ENCODE measurements at regions not wholly inside any gene's neighbourhood (a gene's known extent, or its start where the extent isn't known, plus 50 kb on each side); places are given as distances from the start of the nearest gene placed in this dataset.
A peak's percentile ranks its signal among the peaks of the same experiment; 100 is the strongest.
"Not testable (repeated sequence)": the region's sequence is repeated elsewhere in the genome, so short reads cannot be mapped to it uniquely, and the experiment has no call there.

DNA sequence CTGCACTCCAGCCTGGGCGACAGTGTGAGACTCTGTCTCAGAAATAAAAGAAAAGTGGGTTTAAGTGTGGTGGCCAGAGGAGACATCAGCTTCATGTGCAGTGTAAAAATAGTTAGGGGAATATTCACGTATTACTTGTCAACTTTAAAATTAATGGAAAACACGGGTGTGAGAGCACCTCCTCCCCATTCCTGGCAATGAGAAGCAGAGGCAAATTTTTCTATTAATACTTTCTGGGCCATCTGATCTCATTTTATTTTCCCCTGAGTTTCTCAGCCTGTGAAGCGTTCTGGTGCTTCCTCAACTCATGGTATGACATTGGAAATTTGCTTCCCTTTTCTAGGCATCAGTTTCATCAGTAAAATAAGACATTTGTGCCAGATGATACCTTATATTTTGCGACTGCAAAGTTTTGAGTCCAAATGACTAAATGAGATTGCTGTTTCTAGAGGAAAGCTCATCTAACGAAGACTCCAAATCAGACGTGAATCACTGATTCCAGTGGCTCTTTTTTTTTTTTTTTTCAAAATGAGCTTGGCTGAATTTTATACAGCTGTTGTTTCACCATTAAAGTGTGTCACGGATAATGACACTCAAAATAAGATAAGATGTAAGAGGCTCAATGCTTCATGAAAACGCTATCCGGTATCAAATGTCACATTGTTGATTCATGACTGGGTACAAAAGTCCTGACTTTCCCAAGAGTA is 104.6 kb downstream of the MSX2 start:
- no peak for DNase-seq

DNA sequence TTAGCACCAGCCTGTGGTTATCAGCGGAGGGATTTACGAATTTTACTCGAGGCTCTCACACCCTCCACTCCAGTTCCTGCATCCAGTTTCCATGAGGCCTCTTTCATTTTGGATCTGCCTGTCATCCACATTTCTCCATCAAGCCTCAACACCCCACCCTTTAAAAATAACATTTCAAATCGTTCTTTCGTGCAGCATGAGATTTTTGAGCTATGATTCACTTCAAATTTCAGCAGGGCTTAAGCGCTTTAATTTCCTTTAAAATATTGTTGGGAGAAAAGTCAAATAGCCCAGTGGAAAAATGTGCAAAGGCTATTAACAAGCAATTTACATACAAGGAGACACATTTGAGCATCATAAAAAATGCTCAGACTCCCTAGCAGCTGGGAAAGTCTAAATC is 103.2 kb downstream of the MSX2 start:
- DNase-seq: no peak

DNA sequence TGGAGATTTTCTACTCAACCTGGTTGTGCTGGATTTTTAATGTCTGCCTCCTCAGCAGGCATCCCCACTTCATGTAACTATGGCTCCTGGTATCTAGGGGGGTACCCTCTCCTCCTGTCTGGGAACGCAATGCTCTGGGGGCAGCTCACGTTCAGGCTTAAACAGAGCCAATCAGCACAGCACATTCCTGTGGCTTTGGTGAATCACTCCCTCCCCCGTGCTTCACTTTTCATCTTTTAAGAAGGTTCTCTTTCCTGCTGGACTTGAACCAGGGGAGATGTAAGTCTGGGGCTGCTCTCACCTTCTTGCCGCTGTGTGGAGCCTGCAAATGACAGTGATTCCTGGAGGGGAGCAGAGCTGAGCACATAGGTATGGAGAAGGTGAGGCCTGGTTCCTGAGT is 101.2 kb downstream of the MSX2 start:
- DNase-seq: no peak

DNA sequence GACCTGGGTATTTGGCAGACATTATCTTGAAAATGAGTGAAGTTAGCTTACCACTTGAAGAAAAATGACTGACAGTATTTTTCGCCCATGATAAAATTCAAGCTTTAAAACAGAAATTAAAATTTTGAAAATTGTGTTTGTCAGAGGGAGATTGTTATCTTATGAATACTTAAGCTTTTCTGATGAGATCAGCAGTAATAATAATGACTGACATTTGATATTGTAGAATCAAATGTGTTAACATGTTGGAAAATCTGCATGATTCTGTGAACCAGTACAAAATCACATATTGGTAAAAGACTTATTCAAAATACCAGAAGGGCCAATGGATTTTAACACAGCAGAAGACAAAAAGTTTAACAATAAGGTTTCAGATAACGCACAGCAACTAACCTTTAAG is 94.0 kb downstream of the MSX2 start:
- DNase-seq: no peak

DNA sequence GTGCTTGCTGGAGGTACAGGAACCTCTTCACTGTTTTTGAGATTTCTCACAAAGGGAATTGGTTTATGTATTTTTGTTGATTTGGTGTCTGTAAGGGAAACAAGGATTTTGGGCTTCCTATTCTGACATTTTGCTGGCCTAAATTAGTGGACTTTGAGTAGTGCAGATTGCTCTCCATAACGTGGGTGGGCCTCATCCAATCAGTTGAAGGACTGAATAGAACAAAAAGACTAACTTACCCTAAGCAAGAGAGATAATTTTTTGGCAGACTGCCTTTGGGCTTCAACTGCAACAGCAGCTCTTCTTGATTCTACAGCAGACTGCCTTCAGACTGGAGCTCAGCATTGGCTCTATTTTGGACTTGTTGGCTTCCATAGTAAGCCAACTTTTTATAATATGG is 93.2 kb downstream of the MSX2 start:
- DNase-seq: no peak

DNA sequence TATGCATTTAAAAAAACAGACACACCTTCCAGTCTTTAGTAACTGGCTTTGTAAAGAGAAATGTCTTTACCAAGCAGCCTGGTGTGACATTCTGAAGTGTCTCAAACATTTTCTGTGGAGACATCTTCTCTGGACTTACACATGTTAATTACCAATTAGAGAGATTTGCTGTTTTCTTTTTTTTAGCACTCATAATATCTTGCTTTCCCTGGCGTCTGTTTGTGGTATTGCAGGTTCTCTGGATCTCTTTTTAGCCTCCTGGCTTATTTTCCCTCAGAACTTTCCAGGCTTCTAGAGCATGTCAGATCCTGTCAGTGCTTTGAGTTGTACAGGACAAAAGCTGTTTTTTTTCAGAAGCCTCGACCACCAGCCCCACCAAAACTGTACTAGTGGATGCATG is 92.5 kb downstream of the MSX2 start:
- no peak for DNase-seq

DNA sequence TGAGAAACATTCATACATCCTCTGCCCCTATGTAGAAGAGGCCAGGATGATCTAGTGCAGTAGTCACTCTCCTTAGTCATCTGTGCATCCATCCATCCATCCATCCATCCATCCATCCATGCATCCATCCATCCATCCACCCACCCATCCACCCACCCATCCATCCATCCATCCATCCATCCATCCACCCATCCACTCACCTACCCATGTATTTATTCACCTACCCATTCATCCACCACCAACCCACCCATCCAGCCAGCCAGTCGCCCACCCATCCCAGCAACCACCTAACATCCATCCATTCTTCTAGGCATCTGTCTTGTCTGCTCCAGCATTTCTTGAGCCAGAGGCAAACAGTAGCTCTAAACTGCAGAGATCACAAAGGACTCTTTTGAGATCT is 87.1 kb downstream of the MSX2 start:
- DNase-seq: no peak

DNA sequence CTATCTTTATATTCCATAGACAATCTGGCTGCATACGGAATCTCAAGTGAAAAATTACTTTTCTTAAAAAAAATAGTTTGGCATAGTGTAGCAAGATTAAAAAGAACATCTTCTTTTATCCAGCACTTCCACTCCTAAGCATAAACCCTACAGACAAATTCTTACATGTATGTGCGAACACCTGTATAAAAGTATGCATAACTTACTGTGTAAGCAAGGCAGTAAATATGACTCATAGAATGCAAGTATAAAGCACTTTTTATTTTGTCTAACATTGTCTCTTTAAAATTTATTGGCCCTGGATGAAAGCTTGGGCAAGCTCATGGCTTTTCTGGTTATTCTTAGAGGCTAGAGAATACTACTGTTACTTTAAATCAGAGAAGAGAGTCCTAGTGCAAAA is 86.4 kb downstream of the MSX2 start:
- DNase-seq: no peak

DNA sequence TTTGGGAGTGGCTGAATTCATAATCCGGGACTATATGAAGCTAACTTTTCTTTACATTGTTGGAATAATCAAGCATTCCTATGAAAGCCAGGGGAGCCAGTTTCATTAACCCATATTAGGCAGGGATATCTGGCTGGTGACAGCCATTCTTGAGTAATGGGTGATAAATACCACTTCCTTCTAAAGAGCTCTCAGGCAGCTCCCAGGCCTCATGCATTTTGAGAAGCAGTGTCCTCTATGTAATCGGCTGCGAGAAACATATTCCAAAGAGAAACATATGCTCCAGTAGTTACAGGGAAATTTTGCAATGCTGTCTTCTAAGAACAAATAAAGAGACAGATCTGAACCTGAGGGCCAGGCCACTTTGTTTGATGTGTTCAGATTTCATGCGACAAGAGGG is 83.1 kb downstream of the MSX2 start:
- DNase-seq: no peak

DNA sequence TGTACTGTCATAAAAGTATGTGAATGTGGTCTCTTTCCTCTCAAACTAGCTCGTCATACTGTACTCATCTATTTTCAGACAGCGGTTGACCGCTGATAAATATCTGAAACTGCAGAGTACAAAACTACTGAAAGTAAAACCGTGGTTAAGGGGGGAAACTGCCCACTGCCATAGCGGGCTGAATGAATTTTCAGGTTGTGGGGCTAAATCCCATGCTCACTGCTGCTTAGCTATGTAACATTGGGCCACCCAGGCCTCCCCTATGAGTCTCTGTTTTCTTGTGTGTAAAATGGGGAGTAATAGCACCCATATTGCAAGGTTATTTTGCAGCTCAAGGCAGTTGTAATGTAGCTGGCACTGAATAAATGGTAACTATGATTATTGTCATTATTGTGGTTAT is 82.3 kb downstream of the MSX2 start:
- DNase-seq: no peak

DNA sequence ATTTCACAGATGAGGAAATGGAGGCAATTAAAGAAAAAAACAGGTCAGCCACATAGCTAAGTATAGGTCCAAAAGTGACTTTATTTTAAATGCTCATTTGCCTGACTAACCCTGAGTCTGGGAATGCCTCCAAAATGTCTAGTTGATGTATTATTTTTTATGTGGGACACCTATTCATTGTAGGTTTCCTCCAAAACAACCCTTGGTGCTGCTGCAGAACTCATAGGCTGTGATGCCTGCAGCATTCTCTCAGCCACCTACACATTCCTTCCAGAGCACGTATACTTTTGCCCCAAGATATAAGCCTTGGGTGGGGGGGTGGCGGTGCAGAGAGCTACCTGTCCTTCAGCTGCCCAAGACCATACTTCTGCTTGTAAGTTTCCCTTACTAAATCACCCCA is 77.4 kb downstream of the MSX2 start:
- DNase-seq: no peak

DNA sequence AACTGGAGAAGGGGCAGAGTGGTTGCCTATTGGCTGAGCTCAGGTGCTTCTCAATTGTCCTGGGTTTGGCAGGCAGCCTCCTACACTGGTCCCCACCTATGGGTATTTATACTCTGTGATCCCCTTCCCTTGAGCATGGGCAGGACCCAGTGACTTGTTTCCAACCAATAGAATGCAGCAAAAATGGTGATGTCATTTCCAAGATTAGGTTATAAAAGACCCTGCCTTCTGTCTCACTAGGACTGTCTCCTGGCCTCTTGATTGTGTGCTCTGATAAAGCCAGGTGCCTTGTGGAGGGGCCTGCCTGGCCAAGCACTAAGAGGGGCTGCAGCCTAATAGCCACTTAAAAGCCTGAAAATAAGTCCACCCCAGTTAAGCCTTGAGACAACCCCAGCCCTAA is 76.1 kb downstream of the MSX2 start:
- DNase-seq: no peak

DNA sequence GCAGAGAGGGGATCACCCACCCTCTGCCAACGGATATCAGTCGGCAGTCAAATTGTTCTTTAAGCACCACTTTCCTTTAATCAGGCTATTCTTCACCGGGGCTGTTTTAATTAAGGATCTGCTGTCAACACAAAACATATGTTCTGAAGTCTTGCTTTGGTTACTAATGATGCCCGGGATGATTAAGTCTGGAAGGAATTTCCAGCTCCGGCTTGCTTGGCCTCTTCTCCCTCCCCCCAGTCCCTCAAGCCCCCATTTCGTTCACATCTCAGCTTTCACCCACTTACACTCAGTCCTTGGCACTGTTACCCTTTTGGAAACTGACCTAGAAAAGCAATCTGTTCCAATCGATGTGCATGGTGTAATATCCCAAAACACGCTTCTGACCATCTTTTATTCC is 74.7 kb downstream of the MSX2 start:
- no peak for DNase-seq

DNA sequence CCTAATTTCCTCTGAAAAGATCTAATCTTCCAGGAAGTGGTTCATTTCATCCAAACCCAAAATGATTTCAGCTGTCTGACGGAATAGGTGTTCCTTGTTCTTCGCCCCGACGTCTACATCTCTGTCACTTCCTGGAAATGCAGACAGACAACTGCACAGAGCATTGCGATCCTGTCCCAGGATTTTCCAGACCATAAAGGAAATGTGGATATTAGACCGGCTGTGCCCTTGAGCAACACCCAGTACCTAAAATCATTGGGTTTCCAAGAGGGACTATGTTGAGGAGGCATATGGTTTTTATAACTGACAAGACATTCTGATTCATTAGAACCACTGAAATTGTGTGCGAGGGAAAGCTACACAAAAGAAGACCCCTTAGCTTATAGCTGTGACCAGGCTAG is 74.2 kb downstream of the MSX2 start:
- no peak for DNase-seq

DNA sequence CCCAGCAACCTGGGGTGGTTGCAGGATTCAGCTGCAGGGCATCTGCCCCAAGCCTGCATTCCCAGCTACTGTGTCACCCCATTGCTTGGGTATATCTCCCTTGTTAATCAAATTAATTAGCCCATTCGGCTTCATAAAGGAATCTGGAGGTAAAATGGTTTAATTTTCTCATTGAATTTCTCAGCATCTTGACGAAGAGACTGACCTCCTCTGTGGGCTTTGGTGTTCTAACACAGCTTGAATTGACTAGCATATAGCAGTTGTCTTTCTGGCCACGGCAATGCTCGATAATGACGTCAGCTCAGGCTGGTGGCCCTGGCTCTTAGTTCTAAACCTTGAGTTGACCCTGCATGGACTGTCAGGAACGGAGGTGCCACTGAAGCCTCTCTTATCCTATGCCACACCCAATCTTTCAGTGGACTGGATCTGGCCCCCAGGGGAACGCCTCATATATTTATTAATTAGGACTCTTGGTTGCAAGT is 72.4 kb downstream of the MSX2 start:
- no peak for DNase-seq

DNA sequence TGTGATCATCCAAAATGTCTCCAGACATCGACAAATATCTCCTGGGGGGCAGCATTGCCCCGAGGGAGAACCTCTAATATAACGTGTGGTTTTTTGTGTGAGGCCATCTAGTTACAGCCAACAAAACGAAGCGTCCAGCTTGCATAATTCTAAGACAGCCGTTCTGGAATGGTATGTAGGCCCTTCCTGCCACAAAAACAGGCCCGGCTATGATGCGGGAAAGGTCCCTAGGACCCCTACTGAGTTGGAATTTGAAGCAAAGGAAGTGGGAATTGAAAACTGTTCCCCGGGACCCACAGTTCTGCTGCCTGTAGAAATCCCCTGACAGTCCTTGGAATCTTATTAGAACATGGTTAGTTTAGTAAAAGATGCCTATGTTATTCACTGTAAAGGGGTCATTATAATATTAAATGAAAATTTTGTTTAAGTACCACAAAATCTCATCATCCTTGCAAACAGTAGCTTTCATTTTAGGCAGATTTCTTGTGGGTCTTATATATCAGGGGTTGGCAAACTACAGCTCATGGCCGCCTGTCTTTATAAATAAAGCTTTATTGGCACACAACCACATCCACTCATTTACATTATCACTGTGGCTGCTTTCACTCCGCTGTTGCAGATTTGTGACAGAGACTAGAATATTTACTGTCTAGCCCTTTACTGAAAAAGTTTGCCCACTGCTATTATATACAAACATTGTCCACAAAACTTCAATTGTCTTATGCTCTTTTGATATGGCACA is 70.7 kb downstream of the MSX2 start:
- DNase-seq: no peak

DNA sequence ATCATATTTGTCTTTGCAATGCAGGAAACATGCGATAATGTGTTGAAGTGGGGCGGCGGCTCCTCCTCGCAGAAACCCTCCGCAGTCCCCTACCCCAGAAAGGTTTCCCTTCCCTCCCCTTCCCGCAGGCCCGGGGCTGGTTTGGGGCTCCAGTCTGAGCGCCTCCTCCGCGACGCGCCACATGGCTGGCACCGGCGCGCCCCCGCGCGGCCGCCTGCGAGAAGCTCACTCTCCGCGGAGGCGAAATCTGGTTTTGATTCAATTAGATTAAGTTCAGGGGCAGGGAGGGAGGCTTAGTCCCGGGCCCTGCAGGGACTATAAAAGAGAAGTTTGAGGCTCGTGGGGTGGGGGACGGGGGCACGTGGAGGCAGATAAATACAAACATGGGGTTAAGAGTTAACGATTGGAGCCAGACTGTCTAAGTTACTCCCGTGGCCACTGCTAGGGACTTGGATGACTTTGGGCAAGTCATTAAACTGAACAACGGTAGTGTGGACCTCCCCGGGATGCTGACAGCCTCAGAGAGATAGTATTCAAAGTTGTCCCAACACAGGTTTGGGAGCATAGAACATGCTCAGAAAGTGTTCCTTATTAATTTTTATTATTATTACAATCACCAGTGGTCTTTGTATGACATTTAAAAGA is 69.4 kb downstream of the MSX2 start:
- DNase-seq: peak; percentile 81

DNA sequence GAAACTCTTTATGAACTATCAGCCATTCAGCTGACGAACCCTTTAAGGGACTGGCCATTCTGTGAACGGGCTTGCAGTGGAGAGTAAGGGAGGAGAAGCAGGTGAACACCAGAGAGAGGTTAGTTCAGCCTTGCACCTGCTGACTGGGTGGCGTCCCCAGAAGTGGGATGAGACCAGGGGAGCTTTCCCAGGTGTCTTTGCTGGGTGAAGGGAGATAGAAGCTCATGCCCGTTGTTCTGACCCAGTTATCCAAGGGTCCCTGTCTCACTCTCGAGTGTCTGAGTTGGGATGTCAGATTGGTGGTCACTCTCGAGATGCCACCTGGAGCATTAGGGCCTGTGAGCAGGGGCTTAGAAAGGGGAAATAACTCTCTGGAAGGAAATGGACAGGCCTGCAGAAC is 68.7 kb downstream of the MSX2 start:
- no peak for DNase-seq

DNA sequence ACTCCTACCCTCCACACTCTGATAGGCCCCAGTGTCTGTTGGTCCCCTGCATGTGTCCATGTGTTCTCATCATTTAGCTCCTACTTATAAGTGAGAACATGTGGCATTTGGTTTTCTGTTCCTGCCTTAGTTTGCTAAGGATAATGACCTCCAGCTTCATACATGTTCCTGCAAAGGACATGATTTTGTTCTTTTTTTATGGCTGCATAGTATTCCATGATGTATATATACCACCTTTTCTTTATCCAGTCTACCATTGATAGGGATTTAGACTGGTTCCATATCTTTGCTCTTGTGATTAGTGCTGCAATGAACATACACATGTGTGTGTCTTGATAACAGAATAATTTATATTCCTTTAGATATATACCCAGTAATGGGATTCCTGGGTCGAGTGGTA is 67.9 kb downstream of the MSX2 start:
- not testable (repeated sequence) for DNase-seq

DNA sequence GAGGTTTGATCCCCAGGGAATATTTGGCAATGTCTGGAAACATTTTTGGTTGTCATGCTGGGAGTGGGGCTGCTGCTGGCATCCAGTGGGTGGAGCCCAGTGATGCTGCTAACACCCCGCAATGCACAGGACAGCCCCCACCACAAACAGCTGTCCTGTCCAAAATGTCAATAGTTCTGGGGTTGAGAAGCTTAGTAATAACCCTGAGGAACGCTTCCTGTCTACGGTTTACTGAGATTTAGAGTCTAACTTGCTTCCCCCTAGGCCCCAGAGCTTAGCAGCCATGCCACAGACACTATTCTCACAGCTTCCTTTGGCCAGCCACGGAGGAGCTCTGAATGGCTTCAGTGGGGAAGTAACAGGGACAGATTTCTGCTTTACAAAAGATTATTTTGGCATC is 66.5 kb downstream of the MSX2 start:
- DNase-seq: no peak

DNA sequence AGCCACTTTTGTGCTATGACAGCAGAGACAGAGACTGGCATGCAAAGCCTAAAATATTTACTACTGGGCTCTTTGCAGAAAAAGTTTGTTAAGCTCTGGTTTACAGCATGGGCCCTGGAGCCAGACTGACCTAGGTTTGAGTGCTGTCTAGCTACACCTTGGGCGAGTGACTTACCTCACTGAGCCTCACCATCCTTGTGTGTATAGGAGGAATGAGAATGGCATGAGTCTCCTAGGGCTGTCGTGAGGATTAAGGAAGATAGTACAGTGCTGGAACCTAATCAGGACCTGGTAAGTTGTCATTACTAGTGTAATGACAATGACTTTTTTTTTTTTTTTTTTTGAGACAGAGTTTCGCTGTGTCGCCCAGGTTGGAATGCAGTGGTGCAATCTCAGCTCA is 65.2 kb downstream of the MSX2 start:
- no peak for DNase-seq

DNA sequence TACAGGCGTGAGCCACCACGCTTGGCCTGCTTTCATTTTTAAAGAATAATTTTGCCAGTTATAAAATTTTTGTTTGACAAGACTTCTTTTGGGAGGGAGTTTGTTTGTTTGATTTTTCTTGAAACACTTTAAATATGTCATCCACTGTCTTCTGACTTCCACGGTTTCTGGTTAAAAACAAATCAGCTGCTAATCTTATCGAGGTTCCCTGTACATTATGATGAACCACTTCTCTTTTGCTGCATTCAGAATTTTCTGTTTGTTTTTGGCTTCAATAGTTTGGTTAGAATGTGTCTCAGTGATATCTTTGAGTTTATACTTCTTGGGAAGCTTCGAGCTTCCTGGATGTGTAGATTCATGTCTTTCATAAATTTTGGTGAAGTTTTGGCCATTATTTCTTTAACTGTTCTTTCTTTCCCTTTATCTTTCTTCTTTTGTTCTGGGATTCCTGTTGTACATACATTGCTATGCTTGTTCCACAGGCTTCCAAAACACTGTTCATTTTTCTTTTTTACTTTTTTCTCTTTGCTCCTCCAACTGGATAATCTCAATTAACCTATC is 60.8 kb downstream of the MSX2 start:
- DNase-seq: no peak
